ENCODE measurements at regions not wholly inside any gene's neighbourhood (a gene's known extent, or its start where the extent isn't known, plus 50 kb on each side); places are given as distances from the start of the nearest gene placed in this dataset.

- CTCF ChIA-PET = interaction anchor here (0.6 kb wide), 1 partner anchor 8 kb away, joined by 3 read pairs; no protein-coding TSS in a partner anchor
- WGBS, 2 experiments (ENCODE audit: extremely low coverage in 2 of 2, insufficient read length in 1 of 2) = 88% methylated on average over 2 of the region's 8 CpGs; no CpG with 5 or more reads in 1 of the 2 experiments
Measured at GRCh38 chr13:30529085-30529834, 63.5 kb upstream of the HMGB1 start.

More at GRCh38 chr13:30529085-30529834, 63.5 kb upstream of the HMGB1 start:
- Histone ChIP-seq H4K20me1 (ENCODE audit: insufficient read depth, low read length) (no peaks in the 10 kb centered on the region), H3K79me1 (ENCODE audit: low read depth in 1 of 2, low read length in 2 of 2) (no peaks in the 10 kb centered on the region), H4K5ac (ENCODE audit: low read depth, low read length) (no peak overlapping the region), H3K36me3 (ENCODE audit: control insufficient read depth, insufficient read depth, low read length) (no peaks in the 10 kb centered on the region), H2BK120ac (ENCODE audit: low read depth, low read length) (no peak overlapping the region), H3K4ac (ENCODE audit: low read depth, low read length) (no peak overlapping the region), H4K91ac (ENCODE audit: insufficient read depth, low read depth, low read length) (no peak overlapping the region), H2AK9ac (replicated peaks; ENCODE audit: low read depth, low read length, poor library complexity) (no peak overlapping the region), H3K9me1 (ENCODE audit: insufficient read depth, low read length) (no peaks in the 10 kb centered on the region; the same call in 1 of the 2 replicates), H2AFZ (replicated peaks; ENCODE audit: low read length, poor library complexity) (no peak overlapping the region), H3K27ac (ENCODE audit: insufficient read depth, low read length) (no peak overlapping the region), H3K27me3 (ENCODE audit: control insufficient read depth, insufficient read depth, low read length) (no peaks in the 10 kb centered on the region), H3K9me3 (ENCODE audit: control insufficient read depth, insufficient read depth, low read length) (no peaks in the 10 kb centered on the region), H2BK15ac (ENCODE audit: low read depth, low read length) (no peak overlapping the region), H3K14ac (replicated peaks; ENCODE audit: low read depth, low read length) (no peak overlapping the region), H3K4me3 (ENCODE audit: insufficient read depth, low read depth, low read length) (no peak overlapping the region), H3K56ac (ENCODE audit: extremely low read depth, insufficient read depth, low read length) (no peak overlapping the region), H3K18ac (ENCODE audit: low read depth, low read length) (no peak overlapping the region), H2BK20ac (ENCODE audit: low read depth, low read length) (no peak overlapping the region), H3K23ac (ENCODE audit: low read depth, low read length) (no peak overlapping the region), H2BK5ac (ENCODE audit: low read depth, low read length, poor library complexity, severe bottlenecking) (no peak overlapping the region), H3K4me1 (ENCODE audit: control insufficient read depth, insufficient read depth, low read length) (no peaks in the 10 kb centered on the region), H3K9ac (ENCODE audit: low read depth, low read length) (no peak overlapping the region), H4K8ac (ENCODE audit: low read depth in 2 of 2, low read length in 2 of 2) (no peak overlapping the region), H2AK5ac (ENCODE audit: low read depth, low read length) (no peak overlapping the region), H3K4me2 (ENCODE audit: low read depth, low read length) (no peak overlapping the region)
- ATAC-seq (ENCODE audit: low read depth) (no peak), DNase-seq (peak; percentile 29)
- POLR2A ChIA-PET (ENCODE audit: unreplicated experiment) = interaction anchor here (0.6 kb wide), 1 partner anchor 63 kb away, joined by 3 read pairs; no protein-coding TSS in a partner anchor
- in situ Hi-C loops (cut with MboI; ENCODE audit: low sequenced_read_pairs) (no loop called here), intact Hi-C loops (cut with micrococcal nuclease) (no loop called here), dilution Hi-C loops (cut with HindIII; ENCODE audit: low sequenced_read_pairs, unreplicated experiment) (no loop called here)
- no peak for TF ChIP-seq CEBPB (IDR thresholded peaks at IDR 0.05; ENCODE audit: low read depth, low read length)
- TF ChIP-seq MAZ (IDR thresholded peaks at IDR 0.05; ENCODE audit: borderline replicate concordance, low read depth, low read length) = no peak
- TF ChIP-seq, protein P1, sequence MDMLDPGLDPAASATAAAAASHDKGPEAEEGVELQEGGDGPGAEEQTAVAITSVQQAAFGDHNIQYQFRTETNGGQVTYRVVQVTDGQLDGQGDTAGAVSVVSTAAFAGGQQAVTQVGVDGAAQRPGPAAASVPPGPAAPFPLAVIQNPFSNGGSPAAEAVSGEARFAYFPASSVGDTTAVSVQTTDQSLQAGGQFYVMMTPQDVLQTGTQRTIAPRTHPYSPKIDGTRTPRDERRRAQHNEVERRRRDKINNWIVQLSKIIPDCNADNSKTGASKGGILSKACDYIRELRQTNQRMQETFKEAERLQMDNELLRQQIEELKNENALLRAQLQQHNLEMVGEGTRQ (IDR thresholded peaks at IDR 0.05; ENCODE audit: low read depth, low read length) = no peak
- peak; percentile 76 for TF ChIP-seq NFE2L2 (IDR thresholded peaks at IDR 0.05; ENCODE audit: low read depth, low read length)
- BruUV-seq (replicated peaks) = no TSS peak
